ENCODE measurements at regions not wholly inside any gene's neighbourhood (a gene's known extent, or its start where the extent isn't known, plus 50 kb on each side); places are given as distances from the start of the nearest gene placed in this dataset.

- H3K36me3 ChIP-seq = no peaks in the 10 kb centered on the region
- no peak overlapping the region for H3K27ac ChIP-seq (replicated peaks in 1 of 4)
- TF ChIP-seq, protein P1, sequence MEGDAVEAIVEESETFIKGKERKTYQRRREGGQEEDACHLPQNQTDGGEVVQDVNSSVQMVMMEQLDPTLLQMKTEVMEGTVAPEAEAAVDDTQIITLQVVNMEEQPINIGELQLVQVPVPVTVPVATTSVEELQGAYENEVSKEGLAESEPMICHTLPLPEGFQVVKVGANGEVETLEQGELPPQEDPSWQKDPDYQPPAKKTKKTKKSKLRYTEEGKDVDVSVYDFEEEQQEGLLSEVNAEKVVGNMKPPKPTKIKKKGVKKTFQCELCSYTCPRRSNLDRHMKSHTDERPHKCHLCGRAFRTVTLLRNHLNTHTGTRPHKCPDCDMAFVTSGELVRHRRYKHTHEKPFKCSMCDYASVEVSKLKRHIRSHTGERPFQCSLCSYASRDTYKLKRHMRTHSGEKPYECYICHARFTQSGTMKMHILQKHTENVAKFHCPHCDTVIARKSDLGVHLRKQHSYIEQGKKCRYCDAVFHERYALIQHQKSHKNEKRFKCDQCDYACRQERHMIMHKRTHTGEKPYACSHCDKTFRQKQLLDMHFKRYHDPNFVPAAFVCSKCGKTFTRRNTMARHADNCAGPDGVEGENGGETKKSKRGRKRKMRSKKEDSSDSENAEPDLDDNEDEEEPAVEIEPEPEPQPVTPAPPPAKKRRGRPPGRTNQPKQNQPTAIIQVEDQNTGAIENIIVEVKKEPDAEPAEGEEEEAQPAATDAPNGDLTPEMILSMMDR (IDR thresholded peaks at IDR 0.05) = no peak
- TF ChIP-seq POLR2A (IDR thresholded peaks at IDR 0.05; ENCODE audit: low read depth) (no peak), POLR2AphosphoS5 (IDR thresholded peaks at IDR 0.05) (no peak), EP300 (IDR thresholded peaks at IDR 0.05) (no peak)
- intact Hi-C loops (cut with DNase I) = no loop called here
- DNase-seq (ENCODE audit: extremely low spot score) = no peak
- H3K4me3 ChIP-seq = no peak overlapping the region
- no peaks in the 10 kb centered on the region for H3K27me3 ChIP-seq
- H3K9me3 ChIP-seq = peaks cover 0 to 26% (median 16%) of the 10 kb centered on the region in 4 donors
- 52% methylated on average over 1 of the region's 1 CpG for WGBS
- H3K4me1 ChIP-seq = no peaks in the 10 kb centered on the region
Measured at GRCh38 chr4:138500869-138501268, 258.7 kb upstream of the SLC7A11 start.

GRCh38 chr4:138499627-138500026, 257.5 kb upstream of the SLC7A11 start:
- no peak for TF ChIP-seq POLR2AphosphoS5 (IDR thresholded peaks at IDR 0.05)
- no peak for TF ChIP-seq EP300 (IDR thresholded peaks at IDR 0.05)
- no peak for TF ChIP-seq POLR2A (IDR thresholded peaks at IDR 0.05; ENCODE audit: low read depth)
- Histone ChIP-seq H3K9me3 (peaks cover 0 to 26% (median 16%) of the 10 kb centered on the region in 4 donors), H3K36me3 (no peaks in the 10 kb centered on the region), H3K4me3 (no peak overlapping the region), H3K27me3 (no peaks in the 10 kb centered on the region), H3K4me1 (no peaks in the 10 kb centered on the region), H3K27ac (replicated peaks in 1 of 4) (no peak overlapping the region)
- intact Hi-C loops (cut with DNase I) = no loop called here
- no peak for DNase-seq (ENCODE audit: extremely low spot score)
- WGBS = 100% methylated on average over 2 of the region's 2 CpGs

DNA sequence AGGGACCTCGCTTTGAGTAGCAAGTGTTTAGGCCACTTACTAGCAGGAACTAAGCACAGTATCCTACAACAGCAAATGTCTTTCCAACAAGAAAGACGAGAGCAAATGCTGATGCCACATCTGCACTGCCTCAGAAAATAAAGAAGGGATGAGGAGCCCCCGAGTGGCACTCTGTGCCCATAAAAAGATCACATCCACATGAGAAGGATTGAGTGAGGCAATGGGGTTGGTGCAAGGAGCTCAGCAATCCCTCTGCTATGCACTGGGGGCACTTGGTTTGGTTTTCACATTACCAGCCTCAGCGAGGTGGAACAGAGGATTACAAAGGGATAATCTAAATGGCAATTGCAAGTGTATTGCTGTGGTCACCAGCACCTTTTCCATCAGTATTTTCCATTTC, 252.8 kb upstream of the SLC7A11 start:
- intact Hi-C loops (cut with DNase I) = no loop called here
- H3K4me1 ChIP-seq = no peaks in the 10 kb centered on the region
- DNase-seq (ENCODE audit: extremely low spot score) = no peak
- H3K36me3 ChIP-seq = no peaks in the 10 kb centered on the region
- H3K27me3 ChIP-seq = no peaks in the 10 kb centered on the region
- 54% methylated on average over 2 of the region's 4 CpGs for WGBS
- no peak overlapping the region for H3K27ac ChIP-seq (replicated peaks in 1 of 4)
- no peak overlapping the region for H3K4me3 ChIP-seq
- H3K9me3 ChIP-seq = peaks cover 0 to 14% (median 8%) of the 10 kb centered on the region in 4 donors
- TF ChIP-seq EP300 (IDR thresholded peaks at IDR 0.05) (no peak), POLR2A (IDR thresholded peaks at IDR 0.05; ENCODE audit: low read depth) (no peak), POLR2AphosphoS5 (IDR thresholded peaks at IDR 0.05) (no peak)
- TF ChIP-seq, protein P1 (IDR thresholded peaks at IDR 0.05) = no peak

GRCh38 chr4:138494116-138494515, 252.0 kb upstream of the SLC7A11 start:
- 79% methylated on average over 2 of the region's 2 CpGs for WGBS
- Histone ChIP-seq H3K9me3 (peaks cover 0 to 11% (median 8%) of the 10 kb centered on the region in 4 donors), H3K27me3 (no peaks in the 10 kb centered on the region), H3K27ac (replicated peaks in 1 of 4) (no peak overlapping the region), H3K4me1 (no peaks in the 10 kb centered on the region), H3K4me3 (no peak overlapping the region), H3K36me3 (no peaks in the 10 kb centered on the region)
- intact Hi-C loops (cut with DNase I) = no loop called here
- DNase-seq (ENCODE audit: extremely low spot score) = no peak
- no peak for TF ChIP-seq EP300 (IDR thresholded peaks at IDR 0.05)
- no peak for TF ChIP-seq POLR2A (IDR thresholded peaks at IDR 0.05; ENCODE audit: low read depth)
- no peak for TF ChIP-seq POLR2AphosphoS5 (IDR thresholded peaks at IDR 0.05)
- TF ChIP-seq, protein P1 (IDR thresholded peaks at IDR 0.05) = no peak

- 84% methylated on average over 1 of the region's 1 CpG for WGBS
- TF ChIP-seq EP300 (IDR thresholded peaks at IDR 0.05) (no peak), POLR2AphosphoS5 (IDR thresholded peaks at IDR 0.05) (no peak)
- no peak for DNase-seq (ENCODE audit: extremely low spot score)
- H3K36me3 ChIP-seq = no peaks in the 10 kb centered on the region
- peaks cover 3 to 15% (median 10%) of the 10 kb centered on the region in 4 donors for H3K4me1 ChIP-seq
- intact Hi-C loops (cut with DNase I) = no loop called here
- H3K4me3 ChIP-seq = no peak overlapping the region
- no peaks in the 10 kb centered on the region for H3K27me3 ChIP-seq
- no peaks in the 10 kb centered on the region for H3K9me3 ChIP-seq
- no peak overlapping the region for H3K27ac ChIP-seq (replicated peaks in 1 of 4)
Measured at GRCh38 chr4:138492176-138492575, 250.0 kb upstream of the SLC7A11 start.

DNA sequence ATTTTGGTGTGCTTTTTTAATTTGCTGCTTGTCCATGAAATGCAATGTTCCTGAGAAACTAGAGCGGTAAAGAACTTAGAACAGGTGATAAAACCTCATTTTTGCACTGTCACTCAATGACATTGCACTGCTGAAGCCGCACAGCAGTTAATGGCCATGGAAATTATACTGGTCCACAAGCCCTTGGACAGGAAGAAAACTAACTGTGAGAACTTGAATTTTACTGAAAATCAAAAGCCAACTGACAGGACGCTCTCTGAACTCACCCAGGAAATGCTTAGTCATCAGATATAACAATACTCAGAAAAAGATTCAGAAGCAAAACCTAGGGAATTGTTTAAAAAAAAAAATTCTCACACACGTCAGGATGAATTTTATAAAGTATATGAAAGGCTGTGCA, 246.4 kb upstream of the SLC7A11 start:
- no peak for DNase-seq (ENCODE audit: extremely low spot score)
- Histone ChIP-seq H3K9me3 (no peaks in the 10 kb centered on the region), H3K27me3 (no peaks in the 10 kb centered on the region), H3K36me3 (no peaks in the 10 kb centered on the region), H3K4me1 (peaks cover 3 to 22% (median 14%) of the 10 kb centered on the region in 4 donors), H3K27ac (replicated peaks in 1 of 4) (no peak overlapping the region), H3K4me3 (no peak overlapping the region)
- no peak for TF ChIP-seq POLR2A (IDR thresholded peaks at IDR 0.05; ENCODE audit: low read depth)
- TF ChIP-seq, protein P1 (IDR thresholded peaks at IDR 0.05) = no peak
- no peak for TF ChIP-seq EP300 (IDR thresholded peaks at IDR 0.05)
- no peak for TF ChIP-seq POLR2AphosphoS5 (IDR thresholded peaks at IDR 0.05)
- intact Hi-C loops (cut with DNase I) = no loop called here
- 82% methylated on average over 4 of the region's 4 CpGs for WGBS

Measured in esophagus muscularis mucosa (tissue), 4 donors.